ENCODE measurements at regions not wholly inside any gene's neighbourhood (a gene's known extent, or its start where the extent isn't known, plus 50 kb on each side); places are given as distances from the start of the nearest gene placed in this dataset.
A peak's percentile ranks its signal among the peaks of the same experiment; 100 is the strongest.

DNA sequence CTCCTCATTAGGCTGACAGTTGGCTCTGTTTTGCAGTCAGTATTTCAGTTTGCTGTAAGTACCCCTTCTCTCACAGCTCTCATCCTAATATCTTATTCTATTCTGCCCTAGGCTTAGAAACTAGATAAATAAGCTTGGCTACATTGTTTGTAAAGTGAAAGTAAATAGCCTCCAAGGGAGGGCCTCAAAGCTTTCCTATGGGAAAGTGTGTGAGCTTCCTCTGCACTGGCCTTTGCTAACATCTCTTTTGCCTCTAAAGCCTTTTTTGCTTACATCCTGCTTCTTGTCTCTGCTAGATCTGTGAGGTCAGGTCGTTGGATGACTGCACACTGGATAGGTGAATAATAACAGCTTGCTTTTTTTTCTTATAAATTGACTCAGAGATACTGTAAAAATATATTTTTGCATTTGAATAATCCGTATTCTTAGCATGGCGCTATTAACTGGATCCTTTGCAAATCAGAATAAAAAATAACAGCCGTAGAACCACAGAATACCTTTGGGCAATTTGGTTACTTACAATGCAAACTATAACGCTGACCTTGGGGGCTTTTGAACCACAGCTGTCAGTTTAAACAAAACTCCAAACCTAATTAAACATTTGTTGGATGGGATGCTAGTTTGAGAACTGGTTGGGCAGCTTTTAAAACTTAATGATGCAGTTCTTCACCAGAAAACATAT, 55.1 kb downstream of the TTC6 start:
- Mint-ChIP-seq H3K4me3 (no peak overlapping the region), H3K27ac (no peak overlapping the region), H3K4me1 (no peaks in the 10 kb centered on the region), H3K27me3 (ENCODE audit: insufficient read depth, low read depth) (peaks cover 5% of the 10 kb centered on the region), H3K9me3 (no peaks in the 10 kb centered on the region), H3K36me3 (no peaks in the 10 kb centered on the region)
- H3K36me3 ChIP-seq, result no peaks in the 10 kb centered on the region
- H3K27ac ChIP-seq, result peak overlapping the region; percentile 25
- no peak overlapping the region for H3K9ac ChIP-seq
- no peaks in the 10 kb centered on the region for H4K20me1 ChIP-seq (ENCODE audit: low read depth)
- no peaks in the 10 kb centered on the region for H3K79me2 ChIP-seq (ENCODE audit: low read depth)
- DNase-seq (ENCODE audit: low spot score), result peak; percentile 41
- H2AFZ ChIP-seq (replicated peaks), result peak overlapping the region; percentile 50
- H3F3A ChIP-seq (ENCODE audit: low read depth), result peaks cover 6% of the 10 kb centered on the region
- H3K4me1 ChIP-seq, result peaks cover 16% of the 10 kb centered on the region
- H3K27me3 ChIP-seq, result no peaks in the 10 kb centered on the region
- no peak overlapping the region for H3K4me3 ChIP-seq
- peak overlapping the region; percentile 27 for H3K4me2 ChIP-seq
- no peaks in the 10 kb centered on the region for H3K9me3 ChIP-seq (ENCODE audit: low read depth)
- TF ChIP-seq EZH2phosphoT487 (IDR thresholded peaks at IDR 0.05) (no peak), EZH2 (IDR thresholded peaks at IDR 0.05) (no peak)
- TF ChIP-seq, protein P1, sequence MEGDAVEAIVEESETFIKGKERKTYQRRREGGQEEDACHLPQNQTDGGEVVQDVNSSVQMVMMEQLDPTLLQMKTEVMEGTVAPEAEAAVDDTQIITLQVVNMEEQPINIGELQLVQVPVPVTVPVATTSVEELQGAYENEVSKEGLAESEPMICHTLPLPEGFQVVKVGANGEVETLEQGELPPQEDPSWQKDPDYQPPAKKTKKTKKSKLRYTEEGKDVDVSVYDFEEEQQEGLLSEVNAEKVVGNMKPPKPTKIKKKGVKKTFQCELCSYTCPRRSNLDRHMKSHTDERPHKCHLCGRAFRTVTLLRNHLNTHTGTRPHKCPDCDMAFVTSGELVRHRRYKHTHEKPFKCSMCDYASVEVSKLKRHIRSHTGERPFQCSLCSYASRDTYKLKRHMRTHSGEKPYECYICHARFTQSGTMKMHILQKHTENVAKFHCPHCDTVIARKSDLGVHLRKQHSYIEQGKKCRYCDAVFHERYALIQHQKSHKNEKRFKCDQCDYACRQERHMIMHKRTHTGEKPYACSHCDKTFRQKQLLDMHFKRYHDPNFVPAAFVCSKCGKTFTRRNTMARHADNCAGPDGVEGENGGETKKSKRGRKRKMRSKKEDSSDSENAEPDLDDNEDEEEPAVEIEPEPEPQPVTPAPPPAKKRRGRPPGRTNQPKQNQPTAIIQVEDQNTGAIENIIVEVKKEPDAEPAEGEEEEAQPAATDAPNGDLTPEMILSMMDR (IDR thresholded peaks at IDR 0.05), result no peak

- Mint-ChIP-seq H3K36me3 (no peaks in the 10 kb centered on the region), H3K27me3 (ENCODE audit: insufficient read depth, low read depth) (peaks cover 5% of the 10 kb centered on the region), H3K4me3 (no peak overlapping the region)
These were observed 56.6 kb downstream of the TTC6 start for GRCh38 chr14:37652042-37652441.

GRCh38 chr14:37655418-37655817, 60.0 kb downstream of the TTC6 start:
- Histone ChIP-seq H3K4me3 (no peak overlapping the region), H3K79me2 (ENCODE audit: low read depth) (no peaks in the 10 kb centered on the region), H3F3A (ENCODE audit: low read depth) (peaks cover 5% of the 10 kb centered on the region), H3K27me3 (no peaks in the 10 kb centered on the region), H3K4me1 (peaks cover 12% of the 10 kb centered on the region), H3K4me2 (no peak overlapping the region), H3K9ac (no peak overlapping the region), H2AFZ (replicated peaks) (no peak overlapping the region), H3K36me3 (no peaks in the 10 kb centered on the region), H3K27ac (no peak overlapping the region), H4K20me1 (ENCODE audit: low read depth) (no peaks in the 10 kb centered on the region), H3K9me3 (ENCODE audit: low read depth) (no peaks in the 10 kb centered on the region)
- Mint-ChIP-seq H3K36me3 (no peaks in the 10 kb centered on the region), H3K4me1 (no peaks in the 10 kb centered on the region), H3K9me3 (peaks cover 3% of the 10 kb centered on the region), H3K27ac (no peak overlapping the region), H3K4me3 (no peak overlapping the region), H3K27me3 (ENCODE audit: insufficient read depth, low read depth) (peaks cover 8% of the 10 kb centered on the region)
- no peak for DNase-seq (ENCODE audit: low spot score)
- TF ChIP-seq EZH2 (IDR thresholded peaks at IDR 0.05), result no peak
- no peak for TF ChIP-seq EZH2phosphoT487 (IDR thresholded peaks at IDR 0.05)
- TF ChIP-seq, protein P1 (IDR thresholded peaks at IDR 0.05), result no peak

More at GRCh38 chr14:37652042-37652441, 56.6 kb downstream of the TTC6 start:
- Histone ChIP-seq H3K27ac (no peak overlapping the region), H3K4me1 (peaks cover 16% of the 10 kb centered on the region), H3K4me3 (no peak overlapping the region), H3K4me2 (no peak overlapping the region), H3K79me2 (ENCODE audit: low read depth) (no peaks in the 10 kb centered on the region), H3K36me3 (no peaks in the 10 kb centered on the region), H3F3A (ENCODE audit: low read depth) (peaks cover 6% of the 10 kb centered on the region), H2AFZ (replicated peaks) (no peak overlapping the region), H3K9ac (no peak overlapping the region), H3K27me3 (no peaks in the 10 kb centered on the region), H4K20me1 (ENCODE audit: low read depth) (no peaks in the 10 kb centered on the region), H3K9me3 (ENCODE audit: low read depth) (no peaks in the 10 kb centered on the region)
- no peak for DNase-seq (ENCODE audit: low spot score)
- no peaks in the 10 kb centered on the region for H3K4me1 Mint-ChIP-seq
- TF ChIP-seq, protein P1 (IDR thresholded peaks at IDR 0.05), result no peak
- TF ChIP-seq EZH2phosphoT487 (IDR thresholded peaks at IDR 0.05), result no peak
- no peak for TF ChIP-seq EZH2 (IDR thresholded peaks at IDR 0.05)
- no peak overlapping the region for H3K27ac Mint-ChIP-seq
- no peaks in the 10 kb centered on the region for H3K9me3 Mint-ChIP-seq
